Adipocyte (in vitro differentiated cells): ENCODE measurements at regions not wholly inside any gene's neighbourhood (a gene's known extent, or its start where the extent isn't known, plus 50 kb on each side); places are given as distances from the start of the nearest gene placed in this dataset.

Source experiments
- DNase-seq: peaks from one replicate; pipeline ENCODE4 v3.0.0-alpha.2; 2015; ENCODE audit warnings: low read depth
- H3K27me3 ChIP-seq: replicated peaks from 2 replicates; pipeline ENCODE4 v1.7.0; 2013; ENCODE audit warnings: mild to moderate bottlenecking, low read length, moderate library complexity; ENCODE audit not compliant: control insufficient read depth, insufficient read depth
- H3K36me3 ChIP-seq: 2 replicates; pipeline ENCODE4 v1.7.0; 2013; ENCODE audit warnings: low read length, mild to moderate bottlenecking, moderate library complexity; ENCODE audit not compliant: control insufficient read depth, insufficient read depth, severe bottlenecking
- H3K4me1 ChIP-seq: 2 replicates; pipeline ENCODE4 v1.7.0; 2013; ENCODE audit warnings: mild to moderate bottlenecking, low read length, moderate library complexity; ENCODE audit not compliant: control insufficient read depth, insufficient read depth
- H3K4me3 ChIP-seq: 2 replicates; pipeline ENCODE4 v1.7.0; 2013; ENCODE audit warnings: mild to moderate bottlenecking, low read length, moderate library complexity
- H3K9ac ChIP-seq: 2 replicates; pipeline ENCODE4 v1.7.0; 2013; ENCODE audit warnings: mild to moderate bottlenecking, low read length, moderate library complexity
- H3K9me3 ChIP-seq: 2 replicates; pipeline ENCODE4 v1.7.0; 2013; ENCODE audit warnings: mild to moderate bottlenecking, low read length, moderate library complexity; ENCODE audit not compliant: control insufficient read depth

- H3K9ac ChIP-seq, result no peak overlapping the region
- H3K9me3 ChIP-seq, result no peaks in the 10 kb centered on the region
- DNase-seq, result no peak
- peaks cover 20% of the 10 kb centered on the region for H3K4me1 ChIP-seq
- no peak overlapping the region for H3K4me3 ChIP-seq
- H3K36me3 ChIP-seq, result no peaks in the 10 kb centered on the region
- no peaks in the 10 kb centered on the region for H3K27me3 ChIP-seq
These were observed 83.1 kb upstream of the SLC5A12 start for GRCh38 chr11:26805001-26805400.

GRCh38 chr11:26806219-26806618 is 84.4 kb upstream of the SLC5A12 start:
- H3K9ac ChIP-seq, result peak overlapping the region; percentile 53
- H3K4me1 ChIP-seq, result peaks cover 20% of the 10 kb centered on the region
- H3K27me3 ChIP-seq, result no peaks in the 10 kb centered on the region
- H3K4me3 ChIP-seq, result peak overlapping the region; percentile 54
- DNase-seq, result peak; percentile 16
- H3K9me3 ChIP-seq, result no peaks in the 10 kb centered on the region
- no peaks in the 10 kb centered on the region for H3K36me3 ChIP-seq

- DNase-seq, result peak; percentile 97
- H3K9me3 ChIP-seq, result peaks cover 21% of the 10 kb centered on the region
- peak overlapping the region; percentile 73 for H3K9ac ChIP-seq
- peaks cover 8% of the 10 kb centered on the region for H3K4me1 ChIP-seq
- no peaks in the 10 kb centered on the region for H3K27me3 ChIP-seq
- H3K36me3 ChIP-seq, result no peaks in the 10 kb centered on the region
- peak overlapping the region; percentile 51 for H3K4me3 ChIP-seq
These were observed 98.9 kb upstream of the SLC5A12 start for GRCh38 chr11:26820739-26821138.

- H3K27me3 ChIP-seq, result no peaks in the 10 kb centered on the region
- peaks cover 21% of the 10 kb centered on the region for H3K9me3 ChIP-seq
- H3K4me3 ChIP-seq, result peak overlapping the region; percentile 27
- no peak overlapping the region for H3K9ac ChIP-seq
- H3K4me1 ChIP-seq, result peaks cover 8% of the 10 kb centered on the region
- H3K36me3 ChIP-seq, result no peaks in the 10 kb centered on the region
- no peak for DNase-seq
These were observed 102.1 kb upstream of the SLC5A12 start for GRCh38 chr11:26823963-26824362.

- Histone ChIP-seq H3K4me1 (peaks cover 3% of the 10 kb centered on the region), H3K9me3 (peaks cover 21% of the 10 kb centered on the region), H3K36me3 (no peaks in the 10 kb centered on the region), H3K9ac (no peak overlapping the region), H3K27me3 (no peaks in the 10 kb centered on the region), H3K4me3 (no peak overlapping the region)
- DNase-seq, result peak; percentile 35
These were observed 105.8 kb upstream of the SLC5A12 start for GRCh38 chr11:26827567-26828081.

- Histone ChIP-seq H3K4me1 (peaks cover 3% of the 10 kb centered on the region), H3K9ac (no peak overlapping the region), H3K27me3 (no peaks in the 10 kb centered on the region), H3K4me3 (no peak overlapping the region), H3K9me3 (peaks cover 18% of the 10 kb centered on the region), H3K36me3 (no peaks in the 10 kb centered on the region)
- DNase-seq, result no peak
These were observed 106.4 kb upstream of the SLC5A12 start for GRCh38 chr11:26828288-26828687.

- H3K9me3 ChIP-seq, result peaks cover 1% of the 10 kb centered on the region
- H3K4me3 ChIP-seq, result no peak overlapping the region
- H3K9ac ChIP-seq, result no peak overlapping the region
- H3K4me1 ChIP-seq, result peaks cover 11% of the 10 kb centered on the region
- H3K36me3 ChIP-seq, result no peaks in the 10 kb centered on the region
- DNase-seq, result no peak
- H3K27me3 ChIP-seq, result no peaks in the 10 kb centered on the region
These were observed 108.4 kb upstream of the SLC5A12 start for GRCh38 chr11:26830218-26830617.

GRCh38 chr11:26830757-26831156 is 108.9 kb upstream of the SLC5A12 start:
- no peaks in the 10 kb centered on the region for H3K27me3 ChIP-seq
- peak; percentile 43 for DNase-seq
- H3K4me3 ChIP-seq, result no peak overlapping the region
- no peaks in the 10 kb centered on the region for H3K36me3 ChIP-seq
- H3K9ac ChIP-seq, result no peak overlapping the region
- H3K4me1 ChIP-seq, result peaks cover 11% of the 10 kb centered on the region
- H3K9me3 ChIP-seq, result no peaks in the 10 kb centered on the region

- H3K9ac ChIP-seq, result no peak overlapping the region
These were observed 112.7 kb upstream of the SLC5A12 start for GRCh38 chr11:26834601-26835000.

GRCh38 chr11:26835611-26836010 is 113.8 kb upstream of the SLC5A12 start:
- Histone ChIP-seq H3K4me3 (no peak overlapping the region), H3K4me1 (peaks cover 24% of the 10 kb centered on the region), H3K9ac (no peak overlapping the region), H3K36me3 (no peaks in the 10 kb centered on the region), H3K9me3 (no peaks in the 10 kb centered on the region), H3K27me3 (no peaks in the 10 kb centered on the region)
- no peak for DNase-seq

More at GRCh38 chr11:26834601-26835000, 112.7 kb upstream of the SLC5A12 start:
- Histone ChIP-seq H3K4me3 (no peak overlapping the region), H3K4me1 (peaks cover 14% of the 10 kb centered on the region), H3K36me3 (no peaks in the 10 kb centered on the region), H3K27me3 (no peaks in the 10 kb centered on the region), H3K9me3 (no peaks in the 10 kb centered on the region)
- DNase-seq, result peak; percentile 53

- DNase-seq, result no peak
- H3K9me3 ChIP-seq, result no peaks in the 10 kb centered on the region
- peaks cover 36% of the 10 kb centered on the region for H3K4me1 ChIP-seq
- H3K27me3 ChIP-seq, result no peaks in the 10 kb centered on the region
- no peaks in the 10 kb centered on the region for H3K36me3 ChIP-seq
- H3K9ac ChIP-seq, result no peak overlapping the region
- no peak overlapping the region for H3K4me3 ChIP-seq
These were observed 115.3 kb upstream of the SLC5A12 start for GRCh38 chr11:26837154-26837553.
